ENCODE measurements at regions not wholly inside any gene's neighbourhood (a gene's known extent, or its start where the extent isn't known, plus 50 kb on each side); places are given as distances from the start of the nearest gene placed in this dataset.

DNA sequence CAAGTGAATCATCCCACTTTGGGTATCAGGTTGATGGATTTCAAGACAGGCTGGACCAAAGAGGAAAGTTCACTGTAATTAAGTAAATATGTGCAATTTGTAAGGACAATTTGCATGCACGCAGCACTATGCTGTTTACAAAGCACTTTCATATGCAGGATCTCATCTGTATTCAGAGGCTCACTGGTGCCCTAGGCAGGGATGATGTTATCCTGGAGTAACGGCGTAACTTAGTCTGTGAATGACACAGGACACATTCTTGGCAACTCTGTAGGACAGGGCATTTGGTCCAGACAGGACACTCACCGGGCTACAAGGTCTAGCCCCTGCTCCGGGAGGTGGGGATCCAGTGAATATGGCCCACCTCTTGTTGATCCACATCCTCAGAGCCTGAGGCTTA, 365.4 kb upstream of the DUSP10 start:
- TF ChIP-seq POLR2A (IDR thresholded peaks at IDR 0.05): no peak
- TF ChIP-seq, protein P1, sequence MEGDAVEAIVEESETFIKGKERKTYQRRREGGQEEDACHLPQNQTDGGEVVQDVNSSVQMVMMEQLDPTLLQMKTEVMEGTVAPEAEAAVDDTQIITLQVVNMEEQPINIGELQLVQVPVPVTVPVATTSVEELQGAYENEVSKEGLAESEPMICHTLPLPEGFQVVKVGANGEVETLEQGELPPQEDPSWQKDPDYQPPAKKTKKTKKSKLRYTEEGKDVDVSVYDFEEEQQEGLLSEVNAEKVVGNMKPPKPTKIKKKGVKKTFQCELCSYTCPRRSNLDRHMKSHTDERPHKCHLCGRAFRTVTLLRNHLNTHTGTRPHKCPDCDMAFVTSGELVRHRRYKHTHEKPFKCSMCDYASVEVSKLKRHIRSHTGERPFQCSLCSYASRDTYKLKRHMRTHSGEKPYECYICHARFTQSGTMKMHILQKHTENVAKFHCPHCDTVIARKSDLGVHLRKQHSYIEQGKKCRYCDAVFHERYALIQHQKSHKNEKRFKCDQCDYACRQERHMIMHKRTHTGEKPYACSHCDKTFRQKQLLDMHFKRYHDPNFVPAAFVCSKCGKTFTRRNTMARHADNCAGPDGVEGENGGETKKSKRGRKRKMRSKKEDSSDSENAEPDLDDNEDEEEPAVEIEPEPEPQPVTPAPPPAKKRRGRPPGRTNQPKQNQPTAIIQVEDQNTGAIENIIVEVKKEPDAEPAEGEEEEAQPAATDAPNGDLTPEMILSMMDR (IDR thresholded peaks at IDR 0.05): no peak
- no peak for TF ChIP-seq EP300 (IDR thresholded peaks at IDR 0.05)
